ENCODE measurements at regions not wholly inside any gene's neighbourhood (a gene's known extent, or its start where the extent isn't known, plus 50 kb on each side); places are given as distances from the start of the nearest gene placed in this dataset.

DNA sequence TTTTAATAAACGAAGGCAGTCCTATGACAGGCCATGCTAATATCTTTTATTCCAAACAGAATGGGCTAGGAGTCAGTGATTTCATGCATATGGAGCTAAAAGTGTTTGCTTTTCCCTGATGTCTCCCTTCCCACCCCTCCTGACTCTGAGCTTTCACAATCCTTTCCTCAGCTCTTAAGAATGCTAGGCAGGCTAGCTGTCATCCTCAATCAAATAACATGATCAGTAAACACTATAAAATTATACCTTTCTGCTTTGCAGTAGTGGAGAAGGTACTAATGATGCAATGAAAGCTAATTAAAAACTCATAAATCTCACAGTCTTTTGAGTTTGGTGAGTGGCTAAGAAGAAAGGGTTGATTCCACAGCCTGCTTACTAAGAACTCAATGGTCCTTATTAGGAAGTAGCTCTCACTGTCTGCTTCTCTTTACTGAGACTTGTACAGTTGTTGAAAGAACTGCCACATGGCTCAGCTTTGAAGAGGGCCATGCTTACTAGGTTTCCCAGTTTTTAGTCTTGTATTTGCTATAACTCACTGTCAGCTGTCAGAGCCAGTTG, 250.9 kb upstream of the JAG1 start:
- peak; percentile 95 for DNase-seq

DNA sequence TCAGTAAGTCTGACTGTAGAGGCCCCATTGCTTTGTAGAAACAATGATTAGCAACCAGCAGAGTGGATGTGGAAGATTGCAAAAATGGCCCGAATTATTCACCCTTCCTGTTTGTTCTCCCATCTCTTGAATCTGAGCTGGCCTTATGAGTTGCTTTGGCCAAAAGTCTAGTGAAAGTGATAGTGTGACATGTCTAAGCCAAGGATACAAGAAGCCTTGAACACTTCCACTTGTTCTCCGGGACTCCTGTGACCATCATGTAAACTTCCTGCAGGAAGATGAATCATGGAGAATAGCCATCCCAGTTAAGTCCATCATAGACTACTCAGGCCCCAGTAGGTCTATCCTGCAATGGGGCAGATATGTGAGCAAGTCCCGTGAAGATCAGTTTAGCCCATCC, 252.0 kb upstream of the JAG1 start:
- DNase-seq: no peak

DNA sequence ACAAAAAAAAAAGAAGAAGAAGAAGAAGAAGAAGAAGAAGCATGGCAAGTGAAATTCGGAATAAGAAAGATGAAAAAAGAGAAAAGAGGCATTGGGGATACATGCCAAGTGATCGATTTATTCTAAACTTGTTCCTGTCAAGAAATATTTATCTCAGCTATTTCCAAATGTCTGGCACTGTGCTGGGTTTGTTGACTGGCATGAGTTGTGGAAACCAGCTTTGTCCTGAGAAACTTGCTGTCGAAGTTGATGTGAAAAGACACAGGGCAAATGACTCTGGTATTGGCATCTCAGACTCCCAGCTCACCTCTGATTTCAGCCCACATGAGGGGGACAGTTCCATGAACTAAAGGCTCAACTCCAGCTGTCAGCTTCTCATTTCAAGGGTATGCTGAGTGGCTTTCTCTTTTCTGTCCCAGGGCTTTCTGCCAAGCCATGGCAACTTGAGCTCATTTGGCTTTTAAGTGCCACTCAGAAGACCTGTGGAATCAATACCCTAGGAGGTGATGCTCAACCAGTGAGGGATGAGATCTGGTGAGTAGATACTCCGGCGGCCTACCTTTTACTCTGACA, 253.3 kb upstream of the JAG1 start:
- DNase-seq: no peak

DNA sequence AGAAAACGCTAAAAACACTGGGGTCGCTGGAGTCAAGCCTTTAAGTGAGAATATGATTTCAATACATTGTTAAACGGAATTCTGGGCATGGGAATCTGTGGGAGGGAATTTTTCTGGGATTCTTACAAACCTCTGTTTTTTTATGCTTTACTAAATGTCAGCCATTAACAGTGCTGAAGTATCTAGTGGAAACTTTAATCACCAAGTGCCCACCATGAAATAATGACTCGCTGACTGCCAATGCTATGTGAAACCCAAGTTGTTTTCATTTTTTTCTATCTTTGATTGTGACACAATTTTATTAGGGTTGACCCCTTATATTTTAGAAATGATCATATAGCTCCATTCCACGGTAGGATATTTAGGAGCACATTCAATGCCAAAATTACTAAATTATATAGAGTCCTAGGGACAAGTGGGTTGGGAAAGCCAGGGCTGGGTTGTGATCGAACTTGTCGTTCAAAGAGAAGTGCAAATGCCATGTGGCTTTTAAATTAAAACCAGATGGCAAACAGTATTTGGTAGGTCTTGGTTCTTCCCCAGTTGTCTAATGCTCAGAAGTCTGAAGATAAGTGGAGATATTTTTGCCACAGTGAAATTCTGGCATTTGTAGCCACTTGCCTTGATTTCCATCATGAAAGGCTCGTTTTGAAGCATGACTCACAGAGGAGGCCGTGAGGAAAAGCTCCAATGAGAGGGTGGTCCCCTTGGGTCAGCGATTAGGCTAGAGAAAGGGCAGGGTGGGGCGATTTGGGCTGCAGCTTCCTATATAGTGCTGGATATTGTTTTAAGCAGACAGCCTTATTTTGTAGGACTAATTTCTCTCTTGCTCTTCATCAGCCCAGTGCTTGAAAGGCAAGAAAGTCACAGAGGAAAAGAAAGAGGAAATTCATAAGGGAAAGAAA, 254.4 kb upstream of the JAG1 start:
- DNase-seq: peak; percentile 78

DNA sequence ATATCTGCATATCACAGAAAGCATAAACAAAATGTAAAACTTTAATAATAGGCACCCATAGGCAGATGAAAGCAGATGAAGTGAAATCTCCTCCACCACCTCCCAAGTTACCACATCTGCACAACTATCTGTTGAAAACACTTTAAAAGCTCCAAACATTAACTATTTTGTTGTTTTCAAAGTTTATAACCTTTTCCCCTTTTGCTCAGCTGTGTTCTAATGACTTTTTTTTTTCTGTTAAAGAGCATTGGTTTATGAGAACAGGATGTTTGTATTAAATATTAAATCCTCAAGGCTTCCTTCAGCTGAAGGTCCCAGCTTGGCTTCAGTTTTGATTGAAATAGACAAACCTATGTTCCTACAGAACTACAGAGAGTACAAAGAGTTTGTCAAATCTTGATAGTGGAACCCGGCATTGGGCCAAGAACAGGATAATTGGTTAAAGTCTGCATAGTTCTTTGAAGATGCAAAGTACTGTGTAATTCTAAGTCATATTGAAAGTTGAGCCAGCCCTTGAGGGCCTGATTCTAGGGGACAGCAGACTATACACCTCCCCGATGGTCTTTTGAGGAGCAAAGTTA, 255.1 kb upstream of the JAG1 start:
- no peak for DNase-seq

DNA sequence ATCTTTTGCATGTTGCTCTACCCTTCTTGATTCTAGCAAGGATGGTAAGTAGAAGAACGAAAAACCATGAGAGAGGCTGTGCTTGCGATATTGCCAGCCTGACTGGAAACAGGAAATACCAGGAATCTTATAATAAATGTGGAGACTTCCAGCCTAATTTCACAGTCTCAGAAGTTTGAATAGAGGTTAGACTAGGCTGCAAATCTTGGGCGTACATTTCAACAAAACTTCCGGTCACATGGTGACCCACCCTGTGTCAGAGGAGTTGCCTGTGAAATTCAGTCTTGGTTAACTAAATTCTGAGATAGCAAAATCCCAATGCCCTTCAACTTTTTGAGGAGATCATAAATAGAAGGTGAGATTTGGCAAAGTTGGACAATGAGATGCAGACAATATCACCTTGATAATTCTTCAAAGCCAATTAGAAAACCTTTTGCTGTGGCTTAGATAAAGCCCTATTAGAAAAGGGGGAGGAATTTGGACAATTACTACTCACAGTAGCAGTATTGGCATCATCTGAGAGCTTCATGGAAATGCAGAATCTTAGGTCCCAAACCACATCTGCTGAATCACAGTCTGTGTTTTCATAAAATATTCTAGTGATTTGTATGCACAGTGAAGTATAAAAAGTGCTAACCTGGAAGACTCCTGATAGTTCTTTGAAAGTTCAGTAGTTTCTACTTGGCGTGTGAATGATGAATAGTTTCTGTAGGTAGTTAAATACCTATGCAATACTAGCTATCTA, 262.0 kb upstream of the JAG1 start:
- no peak for DNase-seq

DNA sequence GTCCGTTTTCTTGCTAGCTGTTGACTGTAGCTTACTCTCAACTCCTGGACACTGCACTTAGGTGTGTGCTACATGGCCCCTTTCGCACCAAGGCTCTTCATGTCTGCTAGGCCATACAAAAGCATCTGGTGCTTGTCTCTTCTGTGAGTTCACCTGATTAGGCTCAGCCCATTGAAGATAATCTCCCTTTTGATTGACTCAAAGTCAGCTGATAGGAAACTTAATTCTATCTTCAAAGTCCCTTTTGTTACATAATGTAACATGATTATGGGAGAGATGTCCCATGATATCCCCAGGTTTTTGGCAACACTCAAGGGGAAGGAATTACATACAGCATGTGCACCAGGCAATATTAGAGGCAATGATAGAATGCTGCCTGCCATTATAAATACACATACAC, 263.0 kb upstream of the JAG1 start:
- no peak for DNase-seq

DNA sequence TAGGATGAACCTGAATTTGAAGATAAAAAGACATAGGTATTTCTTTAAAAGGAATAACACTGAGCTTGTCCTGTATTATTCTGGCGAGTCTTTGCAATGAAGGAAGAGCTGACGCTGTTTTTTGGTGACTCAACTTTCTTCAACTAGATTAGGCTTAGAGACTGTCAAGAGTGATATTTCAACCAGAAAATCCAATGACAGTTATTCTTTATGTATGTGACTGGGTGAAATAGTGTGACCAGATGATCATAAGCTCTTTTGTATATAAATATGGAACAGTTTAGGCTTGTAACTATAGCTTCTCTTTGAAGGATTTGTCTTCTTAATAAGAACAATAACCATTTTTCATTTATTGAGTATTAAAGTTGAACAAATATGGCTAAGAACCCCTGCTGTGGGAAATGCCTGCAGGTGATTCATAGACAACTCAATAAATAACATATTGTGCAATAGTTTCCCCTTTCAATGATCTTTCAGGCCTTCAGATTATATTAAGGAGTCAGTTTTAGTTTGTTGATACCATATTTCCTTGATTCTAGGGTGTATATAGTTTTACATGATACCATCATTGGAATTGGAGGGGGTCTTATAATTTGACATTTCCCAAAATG, 265.6 kb upstream of the JAG1 start:
- DNase-seq: peak; percentile 36

DNA sequence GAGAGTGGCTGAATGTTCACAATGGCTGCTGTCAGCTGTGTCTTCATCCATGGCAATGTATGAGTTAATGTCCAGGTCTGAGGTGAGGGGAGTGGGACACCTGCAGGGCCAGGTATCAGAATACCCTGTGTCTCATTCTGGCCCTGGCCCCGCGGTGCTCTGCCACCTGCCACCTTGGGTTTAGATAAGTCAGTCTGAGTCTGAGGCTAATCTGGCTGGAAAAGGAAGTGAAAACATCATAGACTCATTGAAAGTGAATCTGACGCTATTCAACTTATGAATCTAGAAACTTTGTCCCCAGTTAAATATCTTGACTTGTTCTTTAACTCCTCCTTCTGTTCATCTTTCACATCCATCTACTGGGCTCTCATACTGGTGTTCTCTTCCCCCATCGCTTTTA, 267.1 kb upstream of the JAG1 start:
- DNase-seq: no peak

DNA sequence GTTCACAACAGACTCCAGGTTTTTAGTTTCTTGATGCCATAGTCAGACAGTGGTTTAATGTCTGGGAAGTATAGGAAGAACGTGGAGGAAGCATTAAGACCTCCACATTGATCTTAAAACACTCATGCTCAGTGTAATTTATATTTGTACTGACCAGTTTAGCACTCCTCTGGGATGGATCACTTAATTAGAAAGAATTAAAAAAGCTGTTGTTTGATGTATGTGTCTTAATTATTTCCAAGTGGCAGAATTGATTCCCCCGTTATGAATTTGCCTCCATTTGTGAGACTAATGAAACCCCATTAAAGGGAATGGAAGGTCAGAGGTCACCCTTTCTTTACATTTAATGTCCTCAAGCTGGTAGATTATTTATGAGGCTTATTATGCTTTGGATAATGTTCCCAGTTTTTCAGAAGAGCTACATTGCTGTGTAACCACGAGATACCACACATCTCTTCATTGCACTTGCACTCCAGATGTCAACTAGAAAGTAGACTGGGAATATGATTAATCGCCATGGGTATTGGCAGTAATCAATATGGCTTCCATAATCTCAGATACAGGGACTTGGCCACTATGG, 270.0 kb upstream of the JAG1 start:
- DNase-seq: no peak

DNA sequence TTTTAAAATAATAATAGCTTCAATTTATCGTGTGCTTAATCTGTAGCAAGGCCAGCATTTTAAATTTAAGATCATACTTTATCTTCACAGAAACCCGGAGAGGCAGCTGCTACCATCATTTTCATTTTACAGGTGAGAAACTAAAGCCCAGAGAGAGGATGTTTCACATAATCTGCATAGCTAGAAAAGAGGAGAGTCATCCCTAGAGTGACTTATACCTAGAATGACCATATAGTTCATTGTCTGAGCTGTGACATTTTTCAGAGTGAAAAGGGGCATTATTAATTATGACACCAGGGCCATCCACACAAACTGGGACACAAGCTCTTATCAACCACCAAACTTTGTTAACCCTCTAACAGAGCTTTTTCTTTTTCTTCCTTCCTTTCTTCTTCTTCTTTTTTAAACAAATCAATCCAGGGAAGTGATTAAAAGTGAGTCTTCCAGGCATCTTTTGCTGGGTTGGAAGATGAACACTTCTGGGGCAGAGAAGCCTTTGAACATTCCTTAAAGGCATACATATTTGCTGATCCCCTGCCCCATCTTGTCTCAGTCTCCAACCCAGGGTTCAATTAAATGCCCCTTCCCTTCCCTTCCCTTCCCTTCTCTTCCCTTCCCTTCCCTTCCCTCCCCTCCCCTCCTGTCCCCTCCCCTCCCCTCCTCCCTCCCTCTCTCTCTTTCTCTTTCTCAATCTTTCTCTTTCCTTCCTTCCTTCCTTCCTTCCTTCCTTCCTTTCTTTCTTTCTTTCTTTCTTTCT, 272.5 kb upstream of the JAG1 start:
- no peak for DNase-seq

DNA sequence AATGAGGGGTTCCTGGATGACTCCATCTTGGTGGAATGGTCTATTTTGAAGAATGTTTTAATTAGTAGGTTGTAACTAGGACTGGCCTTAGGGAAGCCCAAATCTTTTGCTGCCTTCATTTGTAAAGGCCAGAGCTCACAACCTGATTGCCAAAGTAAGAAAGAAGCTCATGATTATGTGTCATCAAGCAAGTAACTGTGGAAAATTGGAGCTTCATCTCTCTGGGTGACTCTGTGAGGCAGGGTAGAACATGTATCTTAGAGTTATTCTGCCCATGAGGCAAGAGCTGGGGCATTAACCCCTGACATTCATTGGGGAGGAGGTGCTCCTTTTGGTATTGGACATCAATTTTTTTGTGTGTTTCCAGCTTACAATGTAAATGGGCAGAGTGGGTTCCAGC, 273.9 kb upstream of the JAG1 start:
- DNase-seq: no peak

DNA sequence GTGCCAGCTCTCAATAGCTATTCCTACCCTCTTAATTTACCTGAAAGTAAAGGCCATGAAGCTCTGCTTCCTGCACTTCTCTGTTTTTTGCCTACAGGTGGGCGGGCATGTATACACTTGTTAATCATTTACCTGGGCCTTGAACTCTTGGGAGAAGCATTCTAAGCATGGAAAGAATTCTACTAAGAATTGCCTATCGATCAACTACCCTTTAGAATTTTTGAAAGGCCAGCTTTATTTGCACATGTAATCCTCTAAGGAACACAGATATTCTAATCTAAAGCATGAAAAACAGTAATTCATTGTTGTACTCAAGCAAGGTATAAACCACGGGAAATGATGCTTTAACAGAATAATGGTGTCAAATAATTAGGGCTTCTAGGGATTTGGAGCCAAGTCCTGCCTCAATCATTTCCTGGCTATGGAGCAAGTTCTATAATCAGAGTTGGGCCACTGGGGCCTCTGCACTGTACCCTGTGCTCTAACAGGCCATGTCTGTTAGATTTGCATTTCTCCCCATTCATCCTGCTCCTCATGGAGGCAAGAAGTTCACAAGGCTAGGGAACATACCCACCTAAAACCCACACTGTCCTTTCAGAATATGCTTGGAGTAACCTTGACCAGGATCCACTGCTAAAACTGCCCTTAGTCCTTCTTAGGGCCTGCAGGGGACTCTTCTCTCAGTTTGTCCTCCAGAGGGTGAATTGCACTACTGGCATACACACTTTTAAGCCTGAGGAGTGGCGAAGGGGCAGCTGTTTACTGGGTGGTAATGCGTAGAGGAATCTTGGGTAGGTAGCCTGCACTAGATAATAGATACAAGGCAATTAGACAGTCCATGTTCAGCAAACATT, 276.4 kb upstream of the JAG1 start:
- no peak for DNase-seq

DNA sequence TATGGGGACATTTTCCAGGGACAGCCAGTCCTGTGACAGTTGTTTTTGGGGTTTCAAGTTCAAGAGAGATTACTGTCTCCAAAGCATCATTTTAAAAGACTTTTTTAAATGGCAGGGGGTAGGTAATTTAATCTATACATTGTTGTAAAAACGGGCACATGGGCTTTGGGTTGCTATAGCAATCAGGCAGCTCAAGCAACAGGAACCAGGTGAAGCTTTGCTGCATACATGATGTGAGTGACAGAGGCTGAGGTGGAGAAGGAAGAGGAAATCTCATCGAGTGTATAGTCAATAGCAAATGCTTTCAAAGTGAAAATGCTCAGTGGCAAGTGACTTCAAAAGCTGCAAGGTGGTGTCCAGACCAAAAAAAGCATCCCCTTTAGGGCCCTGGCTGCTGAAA, 277.4 kb upstream of the JAG1 start:
- no peak for DNase-seq

DNA sequence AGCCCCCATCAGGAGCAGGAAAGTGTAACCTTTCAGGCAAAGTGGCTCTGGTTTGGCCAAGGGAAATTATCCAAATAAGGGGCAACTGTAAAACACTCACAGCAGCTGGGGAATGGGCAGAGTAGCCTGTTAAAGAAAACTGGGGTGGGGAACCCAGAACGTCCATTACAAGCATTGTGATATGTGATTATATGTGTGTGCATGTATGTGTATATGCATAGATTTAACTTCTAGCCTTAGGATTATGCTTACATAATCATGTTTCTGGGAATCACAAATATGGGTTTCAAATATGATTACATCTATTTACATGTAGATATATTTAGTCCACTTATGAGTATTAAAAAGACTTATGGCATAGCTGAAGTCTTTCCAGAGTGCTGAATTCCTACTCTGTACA, 278.1 kb upstream of the JAG1 start:
- DNase-seq: no peak

DNA sequence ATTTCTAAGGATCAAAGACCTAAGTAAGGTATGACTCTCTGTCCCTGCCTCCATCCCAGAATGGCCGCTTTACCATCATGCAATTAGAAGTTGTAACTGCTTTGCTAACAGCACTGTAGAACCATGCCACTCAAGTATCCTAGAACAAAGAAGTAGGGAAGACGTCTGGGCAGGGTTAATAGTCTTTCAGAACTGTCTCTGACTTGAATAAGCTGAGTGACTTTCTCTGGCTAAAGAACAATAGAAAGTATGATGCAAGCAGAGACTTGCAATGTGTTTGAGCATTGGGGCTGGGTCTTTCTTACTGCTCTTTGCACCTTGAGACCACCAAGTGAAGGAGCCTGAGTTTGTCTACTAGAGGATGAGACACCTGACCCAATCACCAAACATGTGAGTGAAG, 279.6 kb upstream of the JAG1 start:
- no peak for DNase-seq

DNA sequence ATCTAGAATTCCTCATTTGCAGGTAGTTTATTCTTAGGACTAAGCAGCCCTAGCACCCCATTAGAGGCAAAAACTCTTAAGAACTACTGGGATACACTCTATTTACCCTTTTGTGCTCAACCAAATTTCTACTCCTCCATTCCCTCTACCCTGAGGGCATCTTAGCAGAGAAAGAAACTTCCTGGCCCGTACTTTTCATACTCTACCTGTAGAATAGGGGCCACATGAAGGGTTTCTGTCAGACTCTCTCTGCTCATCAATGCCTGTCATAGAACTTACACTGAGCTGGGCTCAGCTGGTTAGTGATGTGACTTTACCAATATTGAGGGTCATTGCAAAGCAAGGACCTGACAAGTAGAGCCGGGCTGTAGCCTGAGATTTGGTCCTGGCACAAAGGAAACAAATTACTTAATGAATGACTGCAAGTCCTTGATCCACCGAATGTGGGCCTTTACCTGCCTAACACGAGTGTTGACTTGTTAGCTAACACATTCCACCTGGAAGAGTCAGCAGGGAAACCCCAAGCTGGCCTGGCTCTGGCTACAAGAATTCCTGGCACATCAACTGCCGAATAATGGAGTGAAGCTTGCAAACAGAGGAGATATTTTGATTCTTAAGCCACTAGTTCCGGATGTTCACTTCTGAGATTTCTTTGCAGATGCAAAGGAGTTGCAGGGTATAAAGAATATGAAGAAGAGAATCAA, 280.5 kb upstream of the JAG1 start:
- peak; percentile 7 for DNase-seq

DNA sequence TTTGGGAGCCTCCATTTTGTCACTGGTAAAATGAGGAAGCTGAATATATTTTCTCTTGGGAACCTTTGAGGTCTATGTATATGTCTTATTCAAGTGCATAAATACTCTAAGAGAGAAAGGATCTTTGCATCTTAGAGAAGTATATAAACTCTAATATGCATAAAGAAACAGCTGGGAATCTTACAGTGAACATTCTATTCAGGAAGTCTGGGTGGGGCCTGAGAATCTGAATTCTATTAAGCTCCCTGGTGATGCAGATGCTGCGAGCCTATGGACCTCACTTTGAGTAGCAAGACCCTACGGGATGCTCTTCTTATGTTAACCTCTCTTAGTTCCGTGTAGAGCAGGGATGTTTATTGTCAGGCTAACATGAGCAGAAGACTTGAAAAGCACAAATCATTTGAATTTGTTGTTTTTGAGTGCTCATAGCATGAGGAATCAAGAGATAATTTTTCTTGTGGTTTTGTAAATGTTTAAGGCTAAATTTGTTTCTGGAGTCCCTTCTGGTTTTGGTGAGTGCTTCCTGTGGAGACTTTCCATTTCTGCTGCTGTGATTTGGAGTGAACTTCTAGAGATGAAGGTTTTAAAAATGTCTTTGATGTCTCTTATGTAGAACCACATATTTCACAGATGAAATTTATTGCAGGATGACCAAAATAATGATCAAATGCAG, 281.2 kb upstream of the JAG1 start:
- DNase-seq: peak; percentile 49

DNA sequence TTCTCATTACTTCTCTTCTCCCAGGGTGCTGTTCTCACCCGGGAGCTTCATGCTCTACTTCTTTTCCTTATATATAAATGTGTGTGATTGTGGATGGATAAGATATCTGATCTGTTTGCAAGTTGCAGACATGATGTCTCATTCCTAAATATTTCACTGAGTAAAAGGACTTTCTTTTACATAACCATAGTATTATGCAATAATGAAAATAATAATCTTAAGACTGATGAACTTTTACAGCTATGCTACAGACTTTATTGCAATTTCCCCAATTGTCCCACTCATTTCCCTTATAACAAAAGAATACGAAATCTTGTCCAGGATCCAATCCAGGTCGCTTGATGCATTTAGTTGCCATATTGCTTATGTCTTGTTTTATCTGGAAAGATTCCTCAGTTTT, 284.5 kb upstream of the JAG1 start:
- DNase-seq: no peak
